Thyroid gland (tissue), 4 donors: ENCODE measurements at regions not wholly inside any gene's neighbourhood (a gene's known extent, or its start where the extent isn't known, plus 50 kb on each side); places are given as distances from the start of the nearest gene placed in this dataset.

ENCODE experiments used
- DNase-seq, 2 donors: peaks; one replicate each; pipeline ENCODE4 v3.0.0-alpha.2; 2019
- H3K27ac ChIP-seq, 3 donors: fragments of 200-600 bp; sonication (generic); 1 replicate in 2 of 3; 2 replicates in 1 of 3; pipeline ENCODE4 v1.5.1; 2016 to 2019; ENCODE audit warnings: mild to moderate bottlenecking in 1 of 3, moderate library complexity in 1 of 3
- H3K27me3 ChIP-seq: fragments of 200-600 bp; sonication (generic); one replicate; pipeline ENCODE4 v1.5.1; 2019
- H3K36me3 ChIP-seq, 2 donors: fragments of 200-600 bp; sonication (generic); one replicate each; pipeline ENCODE4 v1.5.1; 2016 to 2019
- H3K4me1 ChIP-seq, 2 donors: fragments of 200-600 bp; sonication (generic); one replicate each; pipeline ENCODE4 v1.5.1; 2017 to 2019
- H3K4me3 ChIP-seq, 3 donors: fragments of 200-600 bp; sonication (generic); replicated peaks in 1 of 3; 1 replicate in 2 of 3; 2 replicates in 1 of 3; pipeline ENCODE4 v1.5.1; 2016; ENCODE audit warnings: mild to moderate bottlenecking in 1 of 3
- H3K9me3 ChIP-seq: fragments of 200-600 bp; sonication (generic); one replicate; pipeline ENCODE4 v1.5.1; 2017
- POLR2A ChIP-seq, 2 donors: fragments of 450-650 bp; IDR thresholded peaks; one replicate each; pipeline ENCODE4 v1.6.1; 2017; ENCODE audit warnings: antibody characterized with exemption in 2 of 2, mild to moderate bottlenecking in 2 of 2, moderate library complexity in 1 of 2
- WGBS, 2 donors: methylation state at CpG; one replicate each; pipeline ENCODE4 v1.1.5; 2017; 5-methylcytosine and 5-hydroxymethylcytosine counted together
- intact Hi-C: fragments of 100-400 bp; cut with DNase I; formaldehyde crosslinking; loops from one replicate; pipeline ENCODE4 v1.15.1; 2023
- TF ChIP-seq, protein P1 (sequence below), 6 experiments: fragments of 200-600 bp in 3 of 6; fragments of 450-650 bp in 3 of 6; sonication (generic) in 3 of 6; IDR thresholded peaks; one replicate each; pipeline ENCODE4 v1.5.1; 2016 to 2019; ENCODE audit warnings: antibody characterized with exemption in 6 of 6, mild to moderate bottlenecking in 2 of 6, inconsistent platforms in 1 of 6, moderate library complexity in 1 of 6

DNA sequence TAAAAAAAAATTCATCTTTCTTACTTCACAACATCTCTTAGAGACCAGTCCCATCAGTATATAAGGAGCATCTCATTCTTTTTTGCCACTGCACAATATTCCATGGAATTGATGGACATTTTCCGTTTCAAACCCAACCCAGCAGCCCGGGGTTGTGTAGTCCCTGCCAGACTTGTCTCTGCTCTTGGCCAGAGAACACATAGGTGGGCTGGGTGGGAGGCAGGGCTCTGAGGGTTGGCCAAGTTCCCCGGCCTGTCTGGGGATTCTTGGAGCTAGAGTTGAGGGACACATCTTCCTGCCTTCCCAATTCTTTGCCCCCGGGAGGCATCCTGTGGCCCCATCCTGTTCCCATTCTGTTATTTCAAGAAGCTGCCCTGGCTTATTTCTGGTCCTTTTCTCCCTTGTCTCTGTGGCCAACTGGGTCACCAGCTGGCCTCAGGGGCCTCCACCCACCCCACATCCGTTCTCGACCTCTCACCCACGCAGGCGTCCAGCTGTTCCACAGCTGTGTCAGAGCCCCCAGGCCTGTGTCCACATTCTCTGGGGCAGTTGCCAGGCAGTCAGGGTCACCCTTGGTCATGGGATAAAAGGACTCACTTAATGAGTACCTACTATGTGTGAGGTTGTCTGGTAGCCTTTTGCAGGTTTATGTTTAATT, 52.0 kb upstream of the CCDC63 start:
- Histone ChIP-seq H3K27ac (no peak overlapping the region), H3K27me3 (no peaks in the 10 kb centered on the region), H3K36me3 (no peaks in the 10 kb centered on the region), H3K4me3 (no peak overlapping the region), H3K4me1 (no peaks in the 10 kb centered on the region), H3K9me3 (no peaks in the 10 kb centered on the region)
- no peak for TF ChIP-seq POLR2A (IDR thresholded peaks at IDR 0.05)
- TF ChIP-seq, protein P1, sequence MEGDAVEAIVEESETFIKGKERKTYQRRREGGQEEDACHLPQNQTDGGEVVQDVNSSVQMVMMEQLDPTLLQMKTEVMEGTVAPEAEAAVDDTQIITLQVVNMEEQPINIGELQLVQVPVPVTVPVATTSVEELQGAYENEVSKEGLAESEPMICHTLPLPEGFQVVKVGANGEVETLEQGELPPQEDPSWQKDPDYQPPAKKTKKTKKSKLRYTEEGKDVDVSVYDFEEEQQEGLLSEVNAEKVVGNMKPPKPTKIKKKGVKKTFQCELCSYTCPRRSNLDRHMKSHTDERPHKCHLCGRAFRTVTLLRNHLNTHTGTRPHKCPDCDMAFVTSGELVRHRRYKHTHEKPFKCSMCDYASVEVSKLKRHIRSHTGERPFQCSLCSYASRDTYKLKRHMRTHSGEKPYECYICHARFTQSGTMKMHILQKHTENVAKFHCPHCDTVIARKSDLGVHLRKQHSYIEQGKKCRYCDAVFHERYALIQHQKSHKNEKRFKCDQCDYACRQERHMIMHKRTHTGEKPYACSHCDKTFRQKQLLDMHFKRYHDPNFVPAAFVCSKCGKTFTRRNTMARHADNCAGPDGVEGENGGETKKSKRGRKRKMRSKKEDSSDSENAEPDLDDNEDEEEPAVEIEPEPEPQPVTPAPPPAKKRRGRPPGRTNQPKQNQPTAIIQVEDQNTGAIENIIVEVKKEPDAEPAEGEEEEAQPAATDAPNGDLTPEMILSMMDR (IDR thresholded peaks at IDR 0.05): no peak
- DNase-seq: peak; percentile 3 to 10
- 63 to 68% methylated on average over 8 of the region's 8 CpGs for WGBS, 2 donors
- intact Hi-C loops: no loop called here

DNA sequence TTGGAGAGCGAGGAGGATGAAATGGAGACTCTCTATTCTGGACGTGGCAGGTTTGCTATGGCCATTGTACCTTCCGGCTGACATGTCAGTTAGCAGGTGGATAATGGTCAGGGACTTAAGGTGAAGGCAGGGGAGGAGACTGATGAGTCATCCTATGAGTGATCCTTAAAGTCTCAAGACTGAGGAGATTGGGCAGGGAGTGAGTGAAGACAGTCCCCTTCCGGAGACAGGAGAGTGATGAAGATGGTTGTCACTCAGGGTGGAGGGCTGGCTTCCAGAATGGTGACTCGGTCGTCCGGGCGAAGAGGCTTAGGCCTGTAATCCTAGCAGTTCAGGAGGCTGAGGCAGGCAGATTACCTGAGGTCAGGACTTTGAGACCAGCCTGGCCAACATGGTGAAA, 49.8 kb upstream of the CCDC63 start:
- Histone ChIP-seq H3K4me1 (no peaks in the 10 kb centered on the region), H3K27ac (no peak overlapping the region), H3K9me3 (no peaks in the 10 kb centered on the region), H3K4me3 (no peak overlapping the region), H3K36me3 (no peaks in the 10 kb centered on the region), H3K27me3 (no peaks in the 10 kb centered on the region)
- TF ChIP-seq, protein P1 (IDR thresholded peaks at IDR 0.05): no peak
- TF ChIP-seq POLR2A (IDR thresholded peaks at IDR 0.05): no peak
- intact Hi-C loops: no loop called here
- 87 to 90% methylated on average over 8 of the region's 8 CpGs for WGBS, 2 donors
- no peak for DNase-seq
